ENCODE measurements at regions not wholly inside any gene's neighbourhood (a gene's known extent, or its start where the extent isn't known, plus 50 kb on each side); places are given as distances from the start of the nearest gene placed in this dataset.

DNA sequence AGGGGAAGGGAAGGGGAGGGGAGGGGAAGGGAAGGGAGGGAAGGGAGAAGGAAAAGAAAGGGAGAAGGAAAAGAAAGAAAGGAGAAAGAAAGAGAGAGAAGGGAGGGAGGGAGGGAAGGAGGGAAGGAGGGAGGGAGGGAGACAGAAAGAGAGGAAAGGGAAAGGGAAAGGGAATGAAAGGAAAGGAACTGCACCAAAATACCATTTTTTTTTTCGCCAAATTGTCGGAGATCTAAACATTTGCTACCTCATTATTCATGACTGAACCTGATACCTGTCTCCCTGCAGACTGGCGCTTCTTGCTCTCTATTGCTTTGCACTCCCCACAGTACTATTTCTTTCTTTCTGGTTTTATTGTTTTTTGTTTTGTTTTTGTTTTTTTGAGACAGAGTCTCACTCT is 117.3 kb upstream of the LGSN start:
- intact Hi-C loops (cut with DNase I), result no loop called here
- ATAC-seq (no peak), DNase-seq (ENCODE audit: missing footprints) (no peak)

DNA sequence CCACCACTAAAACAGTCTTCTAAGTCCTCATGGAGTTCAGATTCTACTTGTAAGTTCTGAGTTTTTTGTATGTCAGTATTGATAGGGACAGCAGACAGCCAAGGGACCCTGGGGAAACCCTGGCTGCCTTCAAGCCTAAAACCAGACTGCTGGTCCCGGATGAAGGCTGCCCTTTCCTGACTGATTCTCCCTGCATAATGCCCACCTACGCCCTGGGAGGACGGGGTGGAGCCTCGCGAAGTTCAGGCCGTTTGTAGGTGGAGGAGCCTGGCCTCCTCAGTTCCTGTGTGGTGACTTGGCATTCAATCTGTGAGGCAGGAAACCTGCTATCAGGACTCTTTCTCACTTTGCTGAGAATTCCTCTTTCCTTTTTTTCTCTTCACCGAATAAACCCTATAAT is 120.3 kb upstream of the LGSN start:
- intact Hi-C loops (cut with DNase I), result no loop called here
- DNase-seq (ENCODE audit: missing footprints), result no peak
- ATAC-seq, result no peak

DNA sequence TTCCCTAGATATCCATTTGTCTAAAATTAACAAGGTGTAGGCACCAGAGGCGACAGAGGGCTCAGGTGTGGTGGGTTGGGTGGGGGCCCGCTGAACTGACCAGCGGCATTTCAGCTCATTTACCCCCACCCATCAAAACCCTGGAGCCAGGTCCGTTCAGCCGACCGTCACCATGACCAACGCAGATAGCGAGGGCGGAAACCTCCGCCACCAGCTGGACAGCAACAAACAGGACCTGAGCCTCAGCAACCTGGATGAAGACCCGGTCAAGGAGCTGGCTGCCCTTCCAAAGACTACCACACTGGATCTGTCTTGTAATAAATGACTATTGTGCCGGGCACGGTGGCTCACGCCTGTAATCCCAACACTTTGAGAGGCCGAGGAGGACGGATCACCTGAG is 120.8 kb upstream of the LGSN start:
- DNase-seq (ENCODE audit: missing footprints) (no peak), ATAC-seq (no peak)
- intact Hi-C loops (cut with DNase I), result no loop called here

DNA sequence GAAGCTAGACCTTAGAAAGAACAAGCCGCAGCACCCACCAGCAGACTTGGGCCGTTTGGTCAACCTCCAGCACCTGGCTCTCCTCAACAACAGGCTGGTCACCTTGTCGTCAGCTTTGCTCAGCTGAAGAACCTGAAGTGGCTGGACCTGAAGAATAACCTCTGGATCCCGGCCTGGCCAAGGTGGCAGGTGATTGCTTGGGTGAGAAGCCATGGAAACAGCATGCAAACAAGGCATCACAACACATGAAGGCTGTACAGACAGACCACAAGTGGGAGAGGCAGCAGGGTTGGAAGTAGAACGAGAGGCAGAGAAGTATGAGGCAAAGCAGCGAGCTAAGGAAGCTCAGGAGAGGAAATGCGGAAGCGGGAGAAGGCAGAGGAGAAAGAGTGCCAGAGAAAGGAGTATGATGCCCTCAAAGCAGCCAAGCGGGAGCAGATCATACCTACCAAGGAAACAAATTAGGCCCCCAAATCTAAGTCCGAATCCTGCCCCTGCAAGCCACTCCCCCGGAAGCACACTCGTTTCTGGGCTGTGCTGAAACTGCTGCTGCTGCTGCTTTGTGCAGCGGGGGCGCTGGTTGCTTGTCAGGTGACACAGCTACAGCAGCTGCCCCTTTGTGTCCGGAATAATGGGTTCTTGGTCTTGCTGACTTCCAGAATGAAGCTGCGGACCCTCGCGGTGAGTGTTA is 121.6 kb upstream of the LGSN start:
- no peak for DNase-seq (ENCODE audit: missing footprints)
- intact Hi-C loops (cut with DNase I), result no loop called here
- ATAC-seq, result no peak

DNA sequence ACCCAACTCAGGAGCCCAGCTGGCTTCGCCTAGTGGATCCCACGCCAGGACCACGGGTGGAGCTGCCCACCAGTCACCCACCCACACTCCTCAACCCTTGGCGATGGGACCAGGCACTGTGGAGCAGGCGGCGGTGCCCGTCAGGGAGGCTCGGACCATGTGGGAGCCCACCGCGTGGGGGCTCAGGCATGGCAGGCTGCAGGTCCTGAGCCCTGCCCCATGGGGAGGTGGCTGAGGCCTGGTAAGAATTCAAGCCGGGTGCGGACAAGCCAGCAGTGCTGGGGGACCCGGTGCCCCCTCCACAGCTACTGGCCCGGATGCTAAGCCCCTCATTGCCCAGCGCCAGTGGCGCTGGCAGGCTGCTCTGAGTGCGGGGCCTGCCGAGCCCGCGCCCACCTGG is 123.1 kb upstream of the LGSN start:
- intact Hi-C loops (cut with DNase I), result no loop called here
- ATAC-seq, result no peak
- peak; percentile 18 for DNase-seq (ENCODE audit: missing footprints)

DNA sequence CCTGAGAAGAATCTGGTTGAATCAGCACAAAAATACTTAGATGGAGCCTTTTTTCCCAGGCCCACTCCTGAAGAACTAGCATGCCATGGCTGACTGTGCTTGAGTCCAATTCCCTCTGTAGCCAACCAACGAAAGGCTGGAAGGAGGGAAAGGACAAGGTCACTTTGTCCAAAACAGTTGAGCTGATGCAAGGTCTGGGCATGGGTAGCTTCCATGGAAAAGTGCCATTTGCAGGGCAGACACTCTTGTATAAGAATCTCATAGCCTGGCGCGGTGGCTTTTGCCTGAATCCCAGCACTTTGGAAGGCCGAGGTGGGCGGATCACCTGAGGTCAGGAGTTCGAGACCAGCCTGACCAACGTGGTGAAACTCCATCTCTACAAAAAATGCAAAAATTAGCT is 125.0 kb upstream of the LGSN start:
- intact Hi-C loops (cut with DNase I), result loop anchor here (5.0 kb wide), 1 partner anchor 128 kb away; the partner anchor contains the start of genes LOC128125822 and PTP4A1

DNA sequence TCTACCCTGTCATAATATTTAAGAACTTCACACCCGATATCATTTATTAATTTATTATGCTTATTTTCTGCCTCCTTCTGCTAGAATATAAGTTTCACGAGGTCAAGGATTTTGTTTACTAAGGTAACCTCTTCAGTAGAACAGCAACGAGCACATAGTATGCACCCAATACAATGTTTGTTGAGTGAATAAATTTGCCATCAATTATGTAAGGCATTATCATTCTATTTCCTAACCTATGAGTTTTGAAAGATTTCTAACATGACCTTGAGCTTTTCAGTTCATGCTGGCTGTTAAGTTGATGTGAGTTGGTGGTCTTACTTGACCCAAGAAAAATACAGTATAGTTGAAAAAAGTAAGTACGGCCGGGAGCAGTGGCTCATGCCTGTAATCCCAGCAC is 125.9 kb upstream of the LOC128125822 start:
- intact Hi-C loops (cut with DNase I), result loop anchor here (5.0 kb wide), 1 partner anchor 126 kb away; the partner anchor contains the start of genes LOC128125822 and PTP4A1
- ATAC-seq (no peak), DNase-seq (ENCODE audit: missing footprints) (no peak)

More for the DNA sequence above, 125.0 kb upstream of the LGSN start:
- ATAC-seq (no peak), DNase-seq (ENCODE audit: missing footprints) (no peak)

DNA sequence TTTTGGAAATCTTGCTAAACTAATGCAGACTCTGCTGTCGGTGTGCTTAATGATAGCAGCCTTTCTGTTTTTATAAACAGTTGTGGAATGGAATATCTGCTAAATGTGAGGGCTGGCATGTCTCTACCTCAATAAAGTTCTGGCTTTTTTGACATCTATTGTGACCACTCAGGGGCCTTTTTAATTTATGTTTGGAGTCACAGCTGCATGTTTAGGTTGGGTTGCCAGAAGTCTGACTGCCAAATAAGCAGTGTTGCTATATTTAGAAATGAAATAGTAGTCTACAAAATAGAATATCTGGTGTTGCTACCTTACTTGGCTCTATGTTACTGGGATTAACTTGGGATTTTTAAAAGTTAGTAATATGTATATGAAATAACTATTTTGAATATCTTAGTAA is 125.1 kb upstream of the LOC128125822 start:
- no peak for ATAC-seq
- no peak for DNase-seq (ENCODE audit: missing footprints)

DNA sequence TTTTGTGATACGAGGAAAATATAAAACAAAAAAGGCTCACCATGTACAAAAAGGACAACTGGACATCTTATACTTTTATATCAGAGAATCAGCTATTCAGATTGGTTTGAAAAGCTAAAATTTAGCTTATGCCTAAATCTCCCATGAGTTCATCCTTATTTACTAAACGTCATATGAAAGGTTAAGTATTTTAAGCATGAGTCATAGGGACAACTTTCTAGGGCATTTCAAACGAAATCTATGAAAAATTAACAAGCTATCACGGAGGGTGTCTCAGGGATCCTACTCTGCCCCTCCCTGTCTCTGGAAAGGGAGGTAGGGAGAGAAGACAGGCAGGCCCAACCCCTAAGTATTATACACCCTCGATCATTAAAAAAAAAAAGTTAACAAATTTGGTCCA is 124.1 kb upstream of the LOC128125822 start:
- DNase-seq (ENCODE audit: missing footprints) (no peak), ATAC-seq (no peak)
- intact Hi-C loops (cut with DNase I), result loop anchor here (5.0 kb wide), 1 partner anchor 124 kb away; the partner anchor contains the start of genes LOC128125822 and PTP4A1

More for the DNA sequence above, 125.1 kb upstream of the LOC128125822 start:
- intact Hi-C loops (cut with DNase I), result loop anchor here (5.0 kb wide), 1 partner anchor 125 kb away; the partner anchor contains the start of genes LOC128125822 and PTP4A1

DNA sequence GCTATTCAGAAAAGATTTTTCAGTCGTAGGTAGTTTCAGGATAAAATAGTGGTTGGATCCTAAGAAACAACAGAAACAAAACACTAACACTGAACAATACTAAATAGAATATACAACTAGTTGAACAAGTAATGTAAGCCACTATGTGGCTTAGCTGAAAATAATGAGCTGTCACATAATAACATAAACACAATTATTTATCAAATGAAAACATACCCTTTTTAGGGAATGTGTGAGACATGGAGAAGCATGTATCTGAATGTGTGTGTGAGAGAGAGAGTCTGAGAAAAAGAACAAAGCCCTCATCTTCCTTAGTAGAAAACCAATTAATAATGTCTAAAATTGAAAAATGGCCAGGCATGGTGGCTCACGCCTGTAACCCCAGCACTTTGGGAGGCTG is 122.6 kb upstream of the LOC128125822 start:
- no peak for DNase-seq (ENCODE audit: missing footprints)
- ATAC-seq, result no peak
- intact Hi-C loops (cut with DNase I), result loop anchor here (5.0 kb wide), 1 partner anchor 123 kb away; the partner anchor contains the start of genes LOC128125822 and PTP4A1

DNA sequence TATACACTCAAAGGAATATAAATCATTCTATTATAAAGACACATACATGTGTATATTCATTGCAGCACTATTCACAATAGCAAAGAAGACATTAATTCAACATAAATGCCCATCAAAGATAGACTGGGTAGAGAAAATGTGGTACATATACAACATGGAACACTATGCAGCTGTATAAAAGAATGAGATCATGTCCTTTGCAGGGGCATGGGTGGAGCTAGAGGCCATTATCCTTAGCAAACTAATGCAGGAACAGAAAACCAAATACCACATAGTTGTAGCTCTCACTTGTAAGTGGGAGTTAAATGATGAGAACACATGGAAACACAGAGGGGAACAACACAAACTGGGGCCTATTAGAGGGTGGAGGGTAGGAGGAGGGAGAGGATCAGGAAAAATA is 121.0 kb upstream of the LOC128125822 start:
- intact Hi-C loops (cut with DNase I), result no loop called here
- no peak for ATAC-seq
- DNase-seq (ENCODE audit: missing footprints), result no peak

DNA sequence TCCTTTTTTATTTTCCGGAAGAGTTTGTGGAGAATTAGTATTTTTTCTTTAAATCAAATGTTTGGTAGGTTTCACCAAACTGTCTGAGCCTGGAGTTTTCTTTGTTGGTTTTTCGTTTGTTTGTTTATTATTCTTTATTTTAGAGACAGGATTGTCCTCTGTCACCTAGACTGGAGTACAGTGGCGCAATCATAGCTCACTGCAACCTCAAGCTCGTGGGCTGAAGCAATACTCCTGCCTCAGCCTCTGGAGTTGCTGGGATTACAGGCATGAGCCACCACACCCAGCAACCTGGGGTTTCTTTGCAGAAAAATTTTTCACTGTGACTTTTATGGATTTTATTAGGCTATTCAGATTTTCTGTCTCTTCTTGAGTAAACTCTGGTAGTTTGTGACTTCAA is 120.2 kb upstream of the LOC128125822 start:
- no peak for ATAC-seq
- intact Hi-C loops (cut with DNase I), result no loop called here
- no peak for DNase-seq (ENCODE audit: missing footprints)

DNA sequence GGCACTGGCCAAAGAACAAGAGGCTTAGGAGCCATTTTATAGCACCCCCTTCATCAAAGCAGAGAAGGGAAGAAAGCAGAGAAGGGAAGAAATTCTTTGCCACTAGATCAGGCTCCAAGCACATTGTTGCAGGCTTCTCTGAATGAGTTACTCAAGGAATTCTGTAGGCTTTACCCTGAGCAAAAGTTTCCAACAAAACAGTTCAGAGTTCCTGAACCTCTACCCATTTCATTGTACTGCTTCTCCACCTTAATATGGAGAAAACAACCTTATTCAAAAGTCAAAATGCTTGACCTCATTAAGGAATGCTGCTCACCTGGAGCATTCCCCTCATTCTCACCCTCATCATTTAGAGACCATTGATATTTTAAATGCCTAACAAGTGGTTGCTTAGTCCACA is 115.5 kb upstream of the LOC128125822 start:
- intact Hi-C loops (cut with DNase I), result no loop called here
- ATAC-seq (no peak), DNase-seq (ENCODE audit: missing footprints) (no peak)

DNA sequence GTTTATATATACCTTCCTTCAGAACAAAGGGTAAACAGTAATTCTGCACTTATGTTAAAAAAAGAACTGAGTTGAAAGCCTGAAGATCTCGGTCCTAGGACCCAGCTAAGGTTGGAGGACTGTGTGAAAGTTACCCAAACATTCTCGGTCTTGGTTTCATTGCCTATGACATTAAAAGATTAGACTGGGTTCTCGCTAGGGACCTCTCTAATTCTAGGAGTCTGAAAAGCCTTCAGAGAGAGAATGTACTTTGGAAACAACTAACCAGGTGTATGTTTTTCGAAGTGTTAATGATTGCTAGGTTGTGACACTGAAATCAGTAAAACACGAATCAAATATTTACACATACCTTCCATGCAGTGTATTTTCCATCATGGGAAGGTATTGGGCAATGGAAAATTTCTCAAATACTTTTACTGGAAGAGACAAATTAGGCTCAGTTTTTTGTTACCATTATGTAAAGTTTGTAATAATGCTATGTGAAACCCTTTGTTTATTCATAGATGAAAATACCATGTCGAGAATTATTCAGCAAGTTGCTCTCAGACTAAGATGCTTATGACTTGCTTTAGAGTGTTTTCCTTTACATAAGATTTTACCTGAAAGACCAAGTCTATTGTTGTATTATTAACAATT is 113.7 kb upstream of the LOC128125822 start:
- no peak for DNase-seq (ENCODE audit: missing footprints)
- intact Hi-C loops (cut with DNase I), result no loop called here
- ATAC-seq, result no peak

DNA sequence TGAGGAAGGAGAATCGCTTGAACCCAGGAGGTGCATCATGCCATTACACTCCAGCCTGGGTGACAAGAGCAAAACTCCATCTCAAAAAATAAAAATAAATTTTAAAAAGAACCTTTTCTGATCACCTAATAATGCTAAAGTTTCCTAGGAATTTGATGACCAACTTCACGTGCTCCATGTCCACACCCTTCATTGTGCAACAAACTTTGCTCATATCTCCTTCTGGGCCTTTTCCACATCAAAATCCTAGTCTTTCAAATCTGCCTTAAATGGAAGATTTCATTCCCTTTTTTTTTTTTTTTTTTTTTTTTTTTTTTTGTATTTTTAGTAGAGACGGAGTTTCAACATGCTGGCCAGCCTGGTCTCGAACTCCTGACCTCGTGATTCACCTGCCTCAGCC is 112.5 kb upstream of the LOC128125822 start:
- no peak for ATAC-seq
- intact Hi-C loops (cut with DNase I), result no loop called here
- DNase-seq (ENCODE audit: missing footprints), result no peak

DNA sequence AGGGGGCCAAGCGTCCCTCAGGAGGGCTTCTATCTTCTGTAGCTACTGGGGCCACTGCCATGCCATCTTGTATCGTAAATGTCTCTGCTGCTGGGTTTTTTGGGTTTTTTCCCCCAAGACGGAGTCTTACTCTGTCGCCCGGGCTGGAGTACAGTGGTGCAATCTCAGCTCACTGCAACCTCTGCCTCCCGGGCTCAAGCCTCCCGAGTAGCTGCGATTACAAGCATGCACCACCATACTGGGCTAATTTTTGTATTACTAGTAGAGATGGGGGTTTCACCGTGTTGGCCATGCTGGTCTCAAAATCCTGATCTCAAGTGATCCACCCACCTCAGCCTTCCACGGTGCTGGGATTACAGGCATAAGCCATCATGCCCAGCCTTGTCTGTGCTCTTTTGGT is 111.3 kb upstream of the LOC128125822 start:
- intact Hi-C loops (cut with DNase I), result no loop called here
- no peak for DNase-seq (ENCODE audit: missing footprints)
- no peak for ATAC-seq

DNA sequence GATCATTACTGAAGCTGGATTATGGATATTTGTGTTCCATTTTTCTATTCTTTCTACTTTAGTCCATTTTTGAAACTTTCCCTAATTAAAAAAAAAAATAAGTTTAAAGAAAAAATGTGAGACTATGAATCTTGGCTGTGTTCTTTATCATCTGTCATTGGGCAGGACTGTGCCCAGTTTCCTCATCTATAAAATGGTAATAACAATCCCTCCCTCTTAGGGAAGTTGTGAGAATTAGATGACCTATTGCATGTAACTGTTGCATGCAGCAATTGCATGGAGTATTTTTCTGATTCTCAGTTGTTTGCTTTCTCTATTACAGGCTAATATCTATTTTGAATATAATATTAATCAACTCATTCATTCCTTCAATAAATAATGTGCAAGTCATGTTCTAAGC is 108.2 kb upstream of the LOC128125822 start:
- ATAC-seq (no peak), DNase-seq (ENCODE audit: missing footprints) (no peak)
- intact Hi-C loops (cut with DNase I), result no loop called here

DNA sequence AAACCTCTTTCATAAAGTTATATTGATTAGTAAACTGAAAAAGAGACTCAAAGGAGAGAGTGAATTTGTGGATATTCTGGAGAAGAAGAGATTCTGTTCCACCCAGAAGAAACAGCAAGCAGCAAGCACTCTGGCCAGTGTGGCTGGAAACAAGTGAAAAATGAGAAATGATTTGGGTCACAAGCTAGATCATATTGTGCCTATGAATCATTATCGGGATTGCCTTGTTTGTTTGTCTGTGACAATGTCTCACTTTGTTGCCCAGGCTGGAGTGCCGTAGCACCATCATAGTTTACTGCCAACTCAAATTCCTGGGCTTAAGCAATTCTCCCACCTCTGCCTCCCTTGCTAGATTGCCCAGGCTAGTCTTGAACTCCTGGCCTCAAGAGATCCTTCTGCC is 106.5 kb upstream of the LOC128125822 start:
- DNase-seq (ENCODE audit: missing footprints) (no peak), ATAC-seq (no peak)
- intact Hi-C loops (cut with DNase I), result no loop called here

DNA sequence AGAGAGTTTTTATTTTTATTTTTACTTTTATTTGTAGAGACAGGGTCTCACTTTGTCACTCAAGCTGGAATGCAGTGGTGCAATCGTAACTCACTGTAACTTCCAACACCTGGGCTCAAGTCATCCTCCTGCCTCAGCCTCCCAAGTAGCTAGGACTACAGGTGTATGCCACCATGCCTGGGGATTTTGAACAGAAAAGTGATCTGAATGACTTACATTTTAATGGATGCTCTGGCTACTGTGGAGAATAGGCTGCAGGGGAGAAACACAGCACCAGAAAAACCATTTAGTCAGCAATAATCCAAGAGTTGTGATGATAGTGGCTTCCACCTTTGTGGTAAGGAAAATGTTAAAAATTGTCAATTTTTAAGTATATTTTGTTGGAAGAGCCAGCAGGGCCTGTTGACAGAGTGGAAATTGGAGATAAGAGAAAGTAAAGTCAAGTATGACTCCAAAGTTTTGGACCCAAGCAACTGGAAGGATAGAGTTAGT is 106.0 kb upstream of the LOC128125822 start:
- intact Hi-C loops (cut with DNase I), result no loop called here
- no peak for ATAC-seq
- DNase-seq (ENCODE audit: missing footprints), result no peak

DNA sequence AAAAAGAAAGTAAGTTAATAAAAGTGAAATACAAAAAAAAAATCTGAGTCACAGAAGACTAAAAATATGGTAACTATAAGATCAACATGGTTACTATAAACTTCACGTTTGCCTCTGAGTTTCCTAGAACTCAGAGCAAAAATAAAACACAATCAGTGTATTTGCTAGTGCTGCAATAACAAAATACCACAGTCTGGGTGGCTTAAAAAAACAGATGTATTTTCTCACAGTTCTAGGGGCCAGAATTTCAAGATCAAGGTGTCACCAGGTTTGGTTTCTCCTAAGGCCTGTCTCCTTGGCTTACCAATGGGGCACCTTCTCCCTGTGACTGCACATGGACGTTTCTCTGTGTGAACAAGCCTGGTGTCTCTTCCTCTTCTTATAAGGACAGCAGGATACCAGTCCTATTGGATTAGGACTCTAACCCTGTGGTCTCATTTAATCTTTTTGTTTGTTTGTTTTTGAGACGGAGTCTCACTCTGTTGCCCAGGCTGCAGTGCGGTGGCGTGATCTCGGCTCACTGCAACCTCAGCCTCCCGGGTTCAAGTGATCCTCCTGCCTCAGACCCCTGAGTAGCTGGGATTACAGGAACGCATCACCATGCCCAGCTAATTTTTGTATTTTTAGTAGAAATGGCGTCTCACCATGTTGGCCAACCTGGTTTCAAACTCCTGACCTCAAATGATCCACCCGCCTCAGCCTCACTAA is 104.9 kb upstream of the LOC128125822 start:
- DNase-seq (ENCODE audit: missing footprints) (no peak), ATAC-seq (no peak)
- intact Hi-C loops (cut with DNase I), result no loop called here

All from Right ventricle myocardium inferior (tissue), 1 donor.